SK-N-MC (cell line): ENCODE measurements at regions not wholly inside any gene's neighbourhood (a gene's known extent, or its start where the extent isn't known, plus 50 kb on each side); places are given as distances from the start of the nearest gene placed in this dataset.

ENCODE experiments used
- EZH2 ChIP-seq: fragments of 200-600 bp; sonication (generic); IDR thresholded peaks from one replicate; pipeline ENCODE4 v1.6.1; 2017; ENCODE audit warnings: antibody characterized with exemption
- FOXP2 ChIP-seq: optimal IDR thresholded peaks from 2 replicates; pipeline ENCODE3; 2011; ENCODE audit warnings: mild to moderate bottlenecking, moderate library complexity; ENCODE audit not compliant: insufficient read depth; ENCODE audit errors: extremely low read length, control extremely low read depth
- POLR2AphosphoS5 ChIP-seq: IDR thresholded peaks from 2 replicates; pipeline ENCODE4 v1.6.1; 2012; ENCODE audit warnings: mild to moderate bottlenecking, low read depth, low read length, borderline replicate concordance

- TF ChIP-seq EZH2, result no peak
- TF ChIP-seq POLR2AphosphoS5, result no peak
- no peak for TF ChIP-seq FOXP2
These were observed 169.5 kb upstream of the DPYD start for GRCh38 chr1:98090351-98090750.
